ENCODE measurements at regions not wholly inside any gene's neighbourhood (a gene's known extent, or its start where the extent isn't known, plus 50 kb on each side); places are given as distances from the start of the nearest gene placed in this dataset.

DNA sequence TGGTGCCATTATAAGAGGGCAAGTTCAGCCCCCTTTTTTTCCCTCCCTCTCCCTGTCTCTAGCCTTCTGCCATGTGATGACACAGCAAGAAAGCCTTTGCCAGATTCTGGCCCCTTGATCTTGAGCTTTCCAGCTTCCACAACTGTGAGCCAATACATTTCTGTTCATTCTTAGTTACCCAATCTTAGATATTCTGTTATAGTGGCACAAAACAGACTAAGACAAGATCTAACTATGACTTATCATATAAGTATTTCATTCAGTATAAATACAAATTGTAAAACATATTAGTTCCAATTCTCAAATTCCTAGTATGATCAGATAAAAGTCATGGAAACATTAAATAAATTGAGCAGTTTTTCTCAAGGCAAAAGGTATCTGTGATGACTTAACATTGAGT lies 276.3 kb downstream of the COX7C start:
- no peak overlapping the region for H3K27ac ChIP-seq
- intact Hi-C loops (cut with DNase I): no loop called here

DNA sequence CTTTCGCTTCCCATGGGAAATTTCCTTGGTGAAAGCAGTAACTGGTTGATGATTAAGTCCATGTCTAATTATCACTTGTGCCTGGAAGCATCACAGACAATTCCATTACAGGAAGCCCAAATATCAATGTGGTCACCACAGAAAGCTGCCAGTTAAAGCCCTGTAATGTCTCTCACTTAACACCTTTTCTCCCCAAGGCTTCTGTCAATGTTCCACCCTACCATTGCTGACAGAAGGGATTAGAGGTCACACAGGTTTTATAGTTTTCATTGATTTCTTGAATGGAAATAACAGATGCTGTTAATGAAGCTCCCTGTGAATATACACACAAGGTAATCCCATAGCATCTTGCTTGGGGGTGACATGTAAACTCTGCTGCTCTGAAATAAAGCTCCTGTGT lies 279.2 kb downstream of the COX7C start:
- no peaks in the 10 kb centered on the region for H3K4me1 ChIP-seq
- intact Hi-C loops (cut with DNase I): no loop called here
- no peak for DNase-seq

More for the DNA sequence above, 276.3 kb downstream of the COX7C start:
- no peak overlapping the region for H3K9ac ChIP-seq (ENCODE audit: low read depth in 2 of 2, low read length in 2 of 2)
- no peaks in the 10 kb centered on the region for H3K4me1 ChIP-seq
- no peak overlapping the region for H3K4me3 ChIP-seq
- H3K9me3 ChIP-seq: no peaks in the 10 kb centered on the region
- DNase-seq: no peak
- H3K27me3 ChIP-seq: no peaks in the 10 kb centered on the region
- no peaks in the 10 kb centered on the region for H3K36me3 ChIP-seq
- TF ChIP-seq, protein P1, sequence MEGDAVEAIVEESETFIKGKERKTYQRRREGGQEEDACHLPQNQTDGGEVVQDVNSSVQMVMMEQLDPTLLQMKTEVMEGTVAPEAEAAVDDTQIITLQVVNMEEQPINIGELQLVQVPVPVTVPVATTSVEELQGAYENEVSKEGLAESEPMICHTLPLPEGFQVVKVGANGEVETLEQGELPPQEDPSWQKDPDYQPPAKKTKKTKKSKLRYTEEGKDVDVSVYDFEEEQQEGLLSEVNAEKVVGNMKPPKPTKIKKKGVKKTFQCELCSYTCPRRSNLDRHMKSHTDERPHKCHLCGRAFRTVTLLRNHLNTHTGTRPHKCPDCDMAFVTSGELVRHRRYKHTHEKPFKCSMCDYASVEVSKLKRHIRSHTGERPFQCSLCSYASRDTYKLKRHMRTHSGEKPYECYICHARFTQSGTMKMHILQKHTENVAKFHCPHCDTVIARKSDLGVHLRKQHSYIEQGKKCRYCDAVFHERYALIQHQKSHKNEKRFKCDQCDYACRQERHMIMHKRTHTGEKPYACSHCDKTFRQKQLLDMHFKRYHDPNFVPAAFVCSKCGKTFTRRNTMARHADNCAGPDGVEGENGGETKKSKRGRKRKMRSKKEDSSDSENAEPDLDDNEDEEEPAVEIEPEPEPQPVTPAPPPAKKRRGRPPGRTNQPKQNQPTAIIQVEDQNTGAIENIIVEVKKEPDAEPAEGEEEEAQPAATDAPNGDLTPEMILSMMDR (IDR thresholded peaks at IDR 0.05): no peak

DNA sequence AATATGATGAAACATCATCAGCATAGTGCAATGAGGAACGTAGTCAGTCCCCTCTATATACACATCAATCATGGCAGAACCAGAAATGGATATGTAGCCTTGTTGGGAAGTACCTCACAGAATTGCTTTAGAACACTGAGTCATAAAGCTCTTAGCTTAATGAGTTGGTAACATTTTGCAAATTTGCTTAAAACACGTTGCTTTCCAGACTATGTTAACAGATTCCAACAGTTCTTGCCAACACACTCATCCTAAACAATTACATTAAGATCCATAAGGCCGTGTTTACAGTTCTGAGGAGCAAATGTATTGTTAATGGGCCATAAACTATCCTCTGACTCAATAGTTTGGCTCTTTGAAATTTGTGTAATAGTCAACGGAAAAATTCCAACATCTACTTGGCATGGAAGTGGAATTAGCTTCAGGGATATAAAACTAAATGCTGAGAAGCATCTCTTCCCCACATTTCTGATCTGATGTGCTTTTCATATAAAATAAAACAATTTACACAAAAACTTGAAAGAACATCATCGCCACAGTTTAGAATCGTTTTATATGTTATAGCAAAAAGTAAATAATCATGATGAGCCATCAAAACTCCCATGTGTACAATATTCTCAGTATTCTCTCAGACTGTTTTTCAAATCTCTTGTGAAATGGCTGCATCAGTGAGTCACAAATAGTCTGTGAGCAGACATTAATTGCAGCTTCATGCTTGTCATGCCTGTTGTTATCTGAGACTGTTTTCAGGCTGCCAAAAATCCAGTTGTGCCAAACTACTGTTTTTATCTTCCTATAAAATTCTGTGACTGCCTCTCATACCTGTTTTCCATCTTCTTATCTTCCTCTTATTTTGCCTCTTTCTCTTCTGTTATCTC lies 291.9 kb downstream of the COX7C start:
- Histone ChIP-seq H3K27ac (no peak overlapping the region), H3K4me1 (no peaks in the 10 kb centered on the region), H3K9ac (ENCODE audit: low read depth in 2 of 2, low read length in 2 of 2) (no peak overlapping the region), H3K27me3 (no peaks in the 10 kb centered on the region), H3K4me3 (no peak overlapping the region), H3K9me3 (no peaks in the 10 kb centered on the region), H3K36me3 (no peaks in the 10 kb centered on the region)
- no peak for DNase-seq
- TF ChIP-seq, protein P1 (IDR thresholded peaks at IDR 0.05): no peak
- intact Hi-C loops (cut with DNase I): no loop called here

More for the DNA sequence above, 279.2 kb downstream of the COX7C start:
- Histone ChIP-seq H3K27me3 (no peaks in the 10 kb centered on the region), H3K4me3 (no peak overlapping the region), H3K27ac (no peak overlapping the region), H3K36me3 (no peaks in the 10 kb centered on the region), H3K9ac (ENCODE audit: low read depth in 2 of 2, low read length in 2 of 2) (no peak overlapping the region), H3K9me3 (no peaks in the 10 kb centered on the region)
- TF ChIP-seq, protein P1 (IDR thresholded peaks at IDR 0.05): no peak

DNA sequence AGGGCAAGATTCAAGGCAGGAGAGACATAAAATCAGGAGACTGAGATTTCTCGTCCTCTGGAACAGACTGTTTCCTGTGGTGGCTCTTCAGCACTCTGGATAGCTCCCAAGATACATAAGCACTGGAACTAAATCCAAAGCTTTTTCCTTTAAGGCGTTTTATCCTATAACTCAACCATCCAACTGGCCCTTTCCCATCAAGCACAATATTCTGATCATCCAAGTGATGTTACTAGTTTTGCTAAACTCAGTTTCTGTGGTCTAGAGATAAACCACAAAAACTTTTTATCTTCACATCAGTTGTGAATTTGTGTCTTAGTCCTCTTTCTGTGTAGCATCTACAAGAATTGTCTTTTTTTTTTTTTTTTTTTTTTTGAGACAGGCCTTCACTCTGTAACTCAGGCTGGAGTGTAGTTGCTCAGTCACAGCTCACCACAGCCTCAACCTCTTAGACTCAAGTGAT lies 299.4 kb downstream of the COX7C start:
- TF ChIP-seq, protein P1 (IDR thresholded peaks at IDR 0.05): no peak
- Histone ChIP-seq H3K27ac (no peak overlapping the region), H3K27me3 (no peaks in the 10 kb centered on the region), H3K9ac (ENCODE audit: low read depth in 2 of 2, low read length in 2 of 2) (no peak overlapping the region), H3K4me1 (no peaks in the 10 kb centered on the region), H3K9me3 (no peaks in the 10 kb centered on the region), H3K36me3 (no peaks in the 10 kb centered on the region), H3K4me3 (no peak overlapping the region)
- intact Hi-C loops (cut with DNase I): no loop called here
- DNase-seq: no peak

DNA sequence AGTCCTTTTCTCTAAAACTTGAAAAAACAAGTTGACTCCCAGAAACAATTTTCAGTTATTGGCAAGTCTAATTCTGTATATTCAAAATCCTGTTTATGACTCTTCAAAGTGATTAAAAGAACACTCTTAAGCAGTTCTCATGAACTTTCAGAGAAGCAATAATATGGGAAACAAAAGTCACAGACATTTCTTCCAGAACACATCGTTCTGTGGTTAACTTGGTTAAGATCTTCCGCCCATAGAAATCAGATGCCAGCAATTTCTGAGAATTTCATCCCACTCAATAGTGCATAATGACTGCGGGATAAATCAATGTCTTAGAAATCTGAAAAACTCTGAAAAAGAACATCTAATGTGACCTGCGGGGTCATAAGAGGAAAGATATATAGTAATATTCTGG lies 300.5 kb downstream of the COX7C start:
- no peaks in the 10 kb centered on the region for H3K36me3 ChIP-seq
- no peak overlapping the region for H3K4me3 ChIP-seq
- DNase-seq: no peak
- H3K9ac ChIP-seq (ENCODE audit: low read depth in 2 of 2, low read length in 2 of 2): no peak overlapping the region
- intact Hi-C loops (cut with DNase I): no loop called here
- no peaks in the 10 kb centered on the region for H3K27me3 ChIP-seq
- no peaks in the 10 kb centered on the region for H3K4me1 ChIP-seq
- H3K9me3 ChIP-seq: no peaks in the 10 kb centered on the region
- H3K27ac ChIP-seq: no peak overlapping the region
- TF ChIP-seq, protein P1 (IDR thresholded peaks at IDR 0.05): no peak
